K562 (cell line): ENCODE measurements at regions not wholly inside any gene's neighbourhood (a gene's known extent, or its start where the extent isn't known, plus 50 kb on each side); places are given as distances from the start of the nearest gene placed in this dataset.

Experiments used
- ATAC-seq: fragments of 200-7000 bp; cut with Tn5 transposase; 3 replicates; pipeline ENCODE4 v1.9.1; 2020; ENCODE audit warnings: moderate library complexity
- BruUV-seq: library from RNA; stranded (reverse); fragments of 400-500 nt; replicated peaks from 2 replicates; lab custom pipeline; 2021; lab: Mats Ljungman, UMichigan
- CTCF ChIA-PET: fragments of 300-600 bp; formaldehyde crosslinking; extraction: SDS; loops from one replicate; lab custom pipeline; 2021; ENCODE audit warnings: low intra/inter-chr PET ratio; lab: Yijun Ruan, JAX
- POLR2A ChIA-PET: fragments of 300-600, 350-650 bp; sonication (Branson Sonifier 250); formaldehyde crosslinking; extraction: SDS; loops from one replicate; lab custom pipeline; 2021; ENCODE audit warnings: antibody characterized with exemption, inconsistent platforms; lab: Yijun Ruan, JAX
- DNase-seq, 4 experiments: peaks; one replicate each; pipeline versions ENCODE4 v3.0.0 to v3.0.0-alpha.2; 2011 to 2018; ENCODE audit warnings: low spot score in 3 of 4, mixed read lengths in 3 of 4; ENCODE audit errors: extremely low read depth in 1 of 4
- FAIRE-seq: peaks from 2 replicates; lab custom pipeline; 2011; peaks lifted over from hg19 to GRCh38; lab: Jason Lieb, UNC
- H2AFZ ChIP-seq: 2 replicates; pipeline ENCODE4 v1.6.0; 2011; ENCODE audit warnings: low read depth, low read length, control low read depth, inconsistent platforms
- H3K27ac ChIP-seq: fragments of 200-600 bp; 3 replicates; pipeline ENCODE4 v1.8.0; 2011; ENCODE audit warnings: low read depth, mild to moderate bottlenecking, control low read depth, inconsistent platforms, low read length, moderate library complexity, mixed read lengths; ENCODE audit errors: extremely low read depth
- H3K27me3 ChIP-seq, 2 experiments: fragments of 300-600 bp in 1 of 2; 2 replicates in 1 of 2; 3 replicates in 1 of 2; pipeline versions ENCODE4 v1.6.0 to v1.8.0; 2011; ENCODE audit warnings: inconsistent platforms in 2 of 2, low read length in 2 of 2, mild to moderate bottlenecking in 1 of 2, mixed read lengths in 1 of 2, moderate library complexity in 1 of 2; ENCODE audit not compliant: control insufficient read depth in 2 of 2, insufficient read depth in 2 of 2
- H3K36me3 ChIP-seq: fragments of 300-600 bp; 3 replicates; pipeline ENCODE4 v1.8.0; 2011; ENCODE audit warnings: mild to moderate bottlenecking, low read length, inconsistent platforms; ENCODE audit not compliant: control insufficient read depth, insufficient read depth
- H3K4me1 ChIP-seq, 2 experiments: fragments of 200-600 bp in 1 of 2; replicated peaks in 1 of 2; 2 replicates in 1 of 2; 3 replicates in 1 of 2; pipeline versions ENCODE4 v1.5.1 to v1.8.0; 2011; ENCODE audit warnings: inconsistent platforms in 2 of 2, low read length in 2 of 2, mild to moderate bottlenecking in 1 of 2, mixed read lengths in 1 of 2, moderate library complexity in 1 of 2; ENCODE audit not compliant: control insufficient read depth in 2 of 2, insufficient read depth in 2 of 2
- H3K4me2 ChIP-seq: 2 replicates; pipeline ENCODE4 v1.6.1; 2011; ENCODE audit warnings: low read length, control low read depth, inconsistent platforms, mixed read lengths; ENCODE audit not compliant: insufficient read depth
- H3K4me3 ChIP-seq: fragments of 200-600 bp; sonication (generic), shearing (Covaris generic); 2 replicates; pipeline ENCODE4 v1.5.1; 2016; ENCODE audit warnings: control low read depth, inconsistent platforms
- H3K79me2 ChIP-seq: fragments of 200-600 bp; 3 replicates; pipeline ENCODE4 v1.8.0; 2011; ENCODE audit warnings: low read length, inconsistent platforms; ENCODE audit not compliant: control insufficient read depth, insufficient read depth
- H3K9ac ChIP-seq, 2 experiments: 2 replicates each; pipeline versions ENCODE4 v1.6.0 to v1.6.1; 2011; ENCODE audit warnings: low read depth in 2 of 2, low read length in 2 of 2, control low read depth in 1 of 2, inconsistent platforms in 1 of 2, mild to moderate bottlenecking in 1 of 2, mixed read lengths in 1 of 2; ENCODE audit not compliant: insufficient read depth in 1 of 2
- H3K9me1 ChIP-seq: one replicate; pipeline ENCODE4 v1.6.0; 2011; ENCODE audit warnings: inconsistent platforms, mild to moderate bottlenecking, low read length, moderate library complexity; ENCODE audit not compliant: control insufficient read depth, insufficient read depth
- H3K9me3 ChIP-seq: replicated peaks from 2 replicates; pipeline ENCODE4 v1.5.1; 2011; ENCODE audit warnings: low read depth, low read length, inconsistent platforms; ENCODE audit not compliant: control insufficient read depth, insufficient read depth
- H4K20me1 ChIP-seq: replicated peaks from 2 replicates; pipeline ENCODE4 v1.6.1; 2011; ENCODE audit warnings: low read length, inconsistent platforms, mixed read lengths; ENCODE audit not compliant: control insufficient read depth, insufficient read depth
- E2F8 ChIP-seq: fragments of 450-650 bp; IDR thresholded peaks from 2 replicates; pipeline ENCODE4 v1.7.1; 2018; ENCODE audit warnings: mild to moderate bottlenecking, low read depth; ENCODE audit not compliant: partially characterized antibody
- ELF1 ChIP-seq: fragments of 200-800 bp; sonication (Bioruptor generic); IDR thresholded peaks from 2 replicates; pipeline ENCODE4 v1.6.1; 2016; ENCODE audit warnings: missing genetic modification characterization, missing compliant biosample characterization
- HNRNPUL1 ChIP-seq: fragments of 200-400 bp; formaldehyde crosslinking; IDR thresholded peaks from 2 replicates; pipeline ENCODE4 v1.6.1; 2017; ENCODE audit warnings: low read length
- PHF20 ChIP-seq: fragments of 450-650 bp; IDR thresholded peaks from 2 replicates; pipeline ENCODE4 v1.6.1; 2018; ENCODE audit not compliant: partially characterized antibody
- RAD21 ChIP-seq, 2 experiments: fragments of 250-450 bp in 1 of 2; fragments of 450-650 bp in 1 of 2; sonication (Bioruptor Pico) in 1 of 2; formaldehyde crosslinking in 1 of 2; IDR thresholded peaks in 1 of 2; conservative IDR thresholded peaks in 1 of 2; 2 replicates each; pipeline versions ENCODE4 v1.4.0 to v1.8.0; 2020 to 2022; ENCODE audit warnings: mild to moderate bottlenecking in 2 of 2, moderate library complexity in 1 of 2
- SMARCC2 ChIP-seq: fragments of 450-650 bp; IDR thresholded peaks from 2 replicates; pipeline ENCODE4 v1.6.1; 2017; ENCODE audit warnings: antibody characterized with exemption, moderate library complexity, mild to moderate bottlenecking, low read depth
- SP1 ChIP-seq: sonication (generic); formaldehyde crosslinking; IDR thresholded peaks from 2 replicates; pipeline ENCODE4 v1.8.1; 2022; ENCODE audit warnings: mild to moderate bottlenecking, missing genetic modification reagents
- STAT5B ChIP-seq: fragments of 250-450 bp; sonication (Bioruptor Pico); IDR thresholded peaks from 2 replicates; pipeline ENCODE4 v1.8.0; 2021; ENCODE audit warnings: mild to moderate bottlenecking, inconsistent platforms
- TGIF2 ChIP-seq: sonication (generic); formaldehyde crosslinking; IDR thresholded peaks from 2 replicates; pipeline ENCODE4 v1.8.1; 2022; ENCODE audit warnings: mild to moderate bottlenecking, missing genetic modification reagents, moderate library complexity
- TRIM28 ChIP-seq: fragments of 450-650 bp; IDR thresholded peaks from 2 replicates; pipeline ENCODE4 v1.6.1; 2017
- ZFP30 ChIP-seq: fragments of 250-450 bp; sonication (Bioruptor Pico); IDR thresholded peaks from 2 replicates; pipeline ENCODE4 v1.8.0; 2022; ENCODE audit warnings: moderate library complexity, mild to moderate bottlenecking, inconsistent platforms, borderline replicate concordance
- ZNF232 ChIP-seq: sonication (generic); formaldehyde crosslinking; IDR thresholded peaks from 2 replicates; pipeline ENCODE4 v1.8.0; 2022; ENCODE audit warnings: mild to moderate bottlenecking, missing genetic modification reagents
- WGBS: fragments of 100-300 bp; shearing (Covaris generic); methylation state at CpG from one replicate; pipeline ENCODE4 v1.1.6; 2016; ENCODE audit warnings: low coverage, mixed read lengths; ENCODE audit not compliant: insufficient coverage; ENCODE audit errors: missing lambda C conversion rate; 5-methylcytosine and 5-hydroxymethylcytosine counted together
- in situ Hi-C: fragments of 300-500 bp; cut with MboI; formaldehyde crosslinking; loops from 4 replicates; pipeline ENCODE4 v1.15.0; 2018; ENCODE audit warnings: inconsistent platforms, mixed read lengths
- intact Hi-C: fragments of 100-400 bp; cut with micrococcal nuclease; formaldehyde crosslinking; loops from 2 replicates; pipeline ENCODE4 v1.14.2; 2022
- TF ChIP-seq, protein P1 (sequence below): fragments of 450-650 bp; formaldehyde crosslinking; IDR thresholded peaks from 2 replicates; pipeline ENCODE4 v1.4.0; 2020; ENCODE audit warnings: mild to moderate bottlenecking, moderate library complexity
- TF ChIP-seq, protein P2 (sequence below): sonication (generic); formaldehyde crosslinking; IDR thresholded peaks from 2 replicates; pipeline ENCODE4 v1.8.1; 2023; ENCODE audit warnings: mild to moderate bottlenecking, missing genetic modification reagents

DNA sequence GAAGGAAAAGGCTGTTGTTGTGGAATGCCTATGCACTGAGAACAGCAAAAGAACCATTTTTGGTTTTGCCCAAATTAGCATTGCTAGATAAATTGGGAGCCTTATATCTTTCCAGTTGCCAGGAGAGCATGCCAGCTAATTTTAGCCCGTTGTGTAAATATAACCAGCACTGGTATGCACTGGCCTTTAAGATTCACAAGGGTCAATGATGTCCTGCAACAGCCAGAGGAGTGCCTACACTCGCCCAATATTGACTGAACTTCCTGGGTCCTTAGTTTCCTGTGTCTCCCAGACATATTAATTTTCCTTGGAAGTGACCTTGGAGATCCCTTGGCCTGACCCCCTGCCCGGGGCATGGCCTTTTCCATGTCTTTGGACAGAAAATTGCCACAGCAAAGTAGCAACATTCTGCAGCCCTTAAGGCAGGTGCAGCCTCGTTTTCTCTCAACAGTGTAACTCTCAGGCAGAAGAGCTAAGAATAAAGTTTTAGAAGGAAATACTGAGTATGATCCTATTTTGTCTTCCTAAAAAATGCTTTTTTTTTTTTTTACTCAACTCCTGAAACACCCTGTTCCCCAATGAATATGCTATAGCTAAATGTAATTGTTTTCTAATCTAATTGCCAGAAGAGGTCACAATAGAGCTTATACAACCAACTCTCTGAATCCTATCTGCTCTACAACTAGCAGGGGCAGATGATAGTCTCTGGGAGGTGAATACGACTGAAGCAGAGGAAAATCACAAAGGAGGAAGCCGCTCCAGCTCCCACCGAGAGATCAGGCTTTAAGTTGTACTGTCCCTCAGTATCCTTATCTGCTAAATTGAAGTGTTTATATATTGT is 131.9 kb upstream of the PCGF5 start:
- Histone ChIP-seq H3K9me3 (peaks cover 3% of the 10 kb centered on the region; the same call in 1 of the 2 replicates), H3K4me1 (no peaks in the 10 kb centered on the region), H3K4me3 (no peak overlapping the region), H3K9me1 (no peaks in the 10 kb centered on the region), H3K27ac (no peak overlapping the region), H3K27me3 (no peaks in the 10 kb centered on the region), H3K36me3 (no peaks in the 10 kb centered on the region), H3K9ac (no peak overlapping the region), H2AFZ (no peak overlapping the region), H4K20me1 (no peaks in the 10 kb centered on the region), H3K4me2 (no peak overlapping the region), H3K79me2 (no peaks in the 10 kb centered on the region)
- FAIRE-seq (no peak), DNase-seq (peak in 2 of 4 experiments; percentile 26 to 36), ATAC-seq (peak; percentile 70)
- POLR2A ChIA-PET: interaction anchor here (0.6 to 1.0 kb wide), 2 partner anchors 9 to 74 kb away, joined by 6 to 7 read pairs; no protein-coding TSS in a partner anchor
- CTCF ChIA-PET: interaction anchor here (1.7 kb wide), 1 partner anchor 164 kb away, joined by 8 read pairs; no protein-coding TSS in a partner anchor
- 8% methylated on average over 7 of the region's 7 CpGs for WGBS
- intact Hi-C loops: loop anchor here (2.0 kb wide), 1 partner anchor 162 kb away; no protein-coding TSS in a partner anchor
- in situ Hi-C loops: no loop called here
- BruUV-seq: no TSS peak
- TF ChIP-seq SMARCC2 (no peak), ELF1 (tag) (no peak), HNRNPUL1 (no peak), SP1 (CRISPR knock-in tag) (no peak), PHF20 (no peak), ZNF232 (CRISPR knock-in tag) (no peak), TGIF2 (CRISPR knock-in tag) (no peak), RAD21 (CRISPR knock-in tag; conservative IDR thresholded peaks at IDR 0.05 in 1 of 2, IDR thresholded peaks at IDR 0.05 in 1 of 2) (peak; percentile 51 to 61), TRIM28 (no peak), STAT5B (no peak), E2F8 (no peak), ZFP30 (no peak)
- TF ChIP-seq, protein P1, sequence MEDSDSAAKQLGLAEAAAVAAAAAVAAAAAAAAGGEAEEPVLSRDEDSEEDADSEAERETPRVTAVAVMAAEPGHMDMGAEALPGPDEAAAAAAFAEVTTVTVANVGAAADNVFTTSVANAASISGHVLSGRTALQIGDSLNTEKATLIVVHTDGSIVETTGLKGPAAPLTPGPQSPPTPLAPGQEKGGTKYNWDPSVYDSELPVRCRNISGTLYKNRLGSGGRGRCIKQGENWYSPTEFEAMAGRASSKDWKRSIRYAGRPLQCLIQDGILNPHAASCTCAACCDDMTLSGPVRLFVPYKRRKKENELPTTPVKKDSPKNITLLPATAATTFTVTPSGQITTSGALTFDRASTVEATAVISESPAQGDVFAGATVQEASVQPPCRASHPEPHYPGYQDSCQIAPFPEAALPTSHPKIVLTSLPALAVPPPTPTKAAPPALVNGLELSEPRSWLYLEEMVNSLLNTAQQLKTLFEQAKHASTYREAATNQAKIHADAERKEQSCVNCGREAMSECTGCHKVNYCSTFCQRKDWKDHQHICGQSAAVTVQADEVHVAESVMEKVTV: peak; percentile 43; the same call in 1 of the 2 replicates
- TF ChIP-seq, protein P2, sequence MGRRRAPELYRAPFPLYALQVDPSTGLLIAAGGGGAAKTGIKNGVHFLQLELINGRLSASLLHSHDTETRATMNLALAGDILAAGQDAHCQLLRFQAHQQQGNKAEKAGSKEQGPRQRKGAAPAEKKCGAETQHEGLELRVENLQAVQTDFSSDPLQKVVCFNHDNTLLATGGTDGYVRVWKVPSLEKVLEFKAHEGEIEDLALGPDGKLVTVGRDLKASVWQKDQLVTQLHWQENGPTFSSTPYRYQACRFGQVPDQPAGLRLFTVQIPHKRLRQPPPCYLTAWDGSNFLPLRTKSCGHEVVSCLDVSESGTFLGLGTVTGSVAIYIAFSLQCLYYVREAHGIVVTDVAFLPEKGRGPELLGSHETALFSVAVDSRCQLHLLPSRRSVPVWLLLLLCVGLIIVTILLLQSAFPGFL (CRISPR knock-in tag): no peak
